Body of pancreas (tissue), 4 donors: ENCODE measurements at regions not wholly inside any gene's neighbourhood (a gene's known extent, or its start where the extent isn't known, plus 50 kb on each side); places are given as distances from the start of the nearest gene placed in this dataset.

ENCODE experiments used
- POLR2A ChIP-seq, 3 donors: fragments of 450-650 bp; IDR thresholded peaks; one replicate each; pipeline ENCODE4 v1.6.1; 2016; ENCODE audit warnings: antibody characterized with exemption in 3 of 3, mild to moderate bottlenecking in 2 of 3
- TF ChIP-seq, protein P1 (sequence below), 7 experiments: fragments of 450-650 bp in 4 of 7; fragments of 200-600 bp in 3 of 7; sonication (generic) in 3 of 7; IDR thresholded peaks; one replicate each; pipeline ENCODE4 v1.5.1; 2016 to 2019; ENCODE audit warnings: antibody characterized with exemption in 7 of 7

- no peak for TF ChIP-seq POLR2A (IDR thresholded peaks at IDR 0.05)
- TF ChIP-seq, protein P1, sequence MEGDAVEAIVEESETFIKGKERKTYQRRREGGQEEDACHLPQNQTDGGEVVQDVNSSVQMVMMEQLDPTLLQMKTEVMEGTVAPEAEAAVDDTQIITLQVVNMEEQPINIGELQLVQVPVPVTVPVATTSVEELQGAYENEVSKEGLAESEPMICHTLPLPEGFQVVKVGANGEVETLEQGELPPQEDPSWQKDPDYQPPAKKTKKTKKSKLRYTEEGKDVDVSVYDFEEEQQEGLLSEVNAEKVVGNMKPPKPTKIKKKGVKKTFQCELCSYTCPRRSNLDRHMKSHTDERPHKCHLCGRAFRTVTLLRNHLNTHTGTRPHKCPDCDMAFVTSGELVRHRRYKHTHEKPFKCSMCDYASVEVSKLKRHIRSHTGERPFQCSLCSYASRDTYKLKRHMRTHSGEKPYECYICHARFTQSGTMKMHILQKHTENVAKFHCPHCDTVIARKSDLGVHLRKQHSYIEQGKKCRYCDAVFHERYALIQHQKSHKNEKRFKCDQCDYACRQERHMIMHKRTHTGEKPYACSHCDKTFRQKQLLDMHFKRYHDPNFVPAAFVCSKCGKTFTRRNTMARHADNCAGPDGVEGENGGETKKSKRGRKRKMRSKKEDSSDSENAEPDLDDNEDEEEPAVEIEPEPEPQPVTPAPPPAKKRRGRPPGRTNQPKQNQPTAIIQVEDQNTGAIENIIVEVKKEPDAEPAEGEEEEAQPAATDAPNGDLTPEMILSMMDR (IDR thresholded peaks at IDR 0.05), result no peak
Observed at GRCh38 chr5:159456261-159456660, 126.0 kb upstream of the IL12B start.
